ENCODE measurements at regions not wholly inside any gene's neighbourhood (a gene's known extent, or its start where the extent isn't known, plus 50 kb on each side); places are given as distances from the start of the nearest gene placed in this dataset.

DNA sequence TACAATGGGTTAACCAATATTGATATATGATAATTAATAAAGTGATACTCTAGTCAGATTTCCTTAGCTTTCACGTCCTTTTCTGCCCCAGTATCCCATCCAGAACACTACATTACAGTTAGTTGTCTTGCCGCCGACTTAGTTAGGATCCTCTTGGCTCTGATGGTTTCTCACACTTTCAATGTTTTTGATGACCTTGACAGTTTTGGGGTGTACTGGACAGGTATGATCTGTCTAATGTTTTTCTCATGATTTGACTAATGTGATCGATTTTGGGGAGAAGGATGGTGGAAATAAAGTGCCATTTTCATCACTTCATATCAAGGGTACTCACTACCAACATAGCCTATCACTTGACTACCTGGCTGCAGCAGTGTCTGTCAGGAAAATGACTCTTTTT, 245.0 kb upstream of the TMC3 start:
- Histone ChIP-seq H3K27me3 (no peaks in the 10 kb centered on the region), H3K4me1 (no peaks in the 10 kb centered on the region), H3K4me3 (ENCODE audit: low read depth, low read length) (no peak overlapping the region), H3K9me3 (no peaks in the 10 kb centered on the region), H3K36me3 (no peaks in the 10 kb centered on the region)
- TF ChIP-seq, protein P1, sequence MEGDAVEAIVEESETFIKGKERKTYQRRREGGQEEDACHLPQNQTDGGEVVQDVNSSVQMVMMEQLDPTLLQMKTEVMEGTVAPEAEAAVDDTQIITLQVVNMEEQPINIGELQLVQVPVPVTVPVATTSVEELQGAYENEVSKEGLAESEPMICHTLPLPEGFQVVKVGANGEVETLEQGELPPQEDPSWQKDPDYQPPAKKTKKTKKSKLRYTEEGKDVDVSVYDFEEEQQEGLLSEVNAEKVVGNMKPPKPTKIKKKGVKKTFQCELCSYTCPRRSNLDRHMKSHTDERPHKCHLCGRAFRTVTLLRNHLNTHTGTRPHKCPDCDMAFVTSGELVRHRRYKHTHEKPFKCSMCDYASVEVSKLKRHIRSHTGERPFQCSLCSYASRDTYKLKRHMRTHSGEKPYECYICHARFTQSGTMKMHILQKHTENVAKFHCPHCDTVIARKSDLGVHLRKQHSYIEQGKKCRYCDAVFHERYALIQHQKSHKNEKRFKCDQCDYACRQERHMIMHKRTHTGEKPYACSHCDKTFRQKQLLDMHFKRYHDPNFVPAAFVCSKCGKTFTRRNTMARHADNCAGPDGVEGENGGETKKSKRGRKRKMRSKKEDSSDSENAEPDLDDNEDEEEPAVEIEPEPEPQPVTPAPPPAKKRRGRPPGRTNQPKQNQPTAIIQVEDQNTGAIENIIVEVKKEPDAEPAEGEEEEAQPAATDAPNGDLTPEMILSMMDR (IDR thresholded peaks at IDR 0.05; ENCODE audit: low read depth, low read length): no peak
- DNase-seq: no peak

DNA sequence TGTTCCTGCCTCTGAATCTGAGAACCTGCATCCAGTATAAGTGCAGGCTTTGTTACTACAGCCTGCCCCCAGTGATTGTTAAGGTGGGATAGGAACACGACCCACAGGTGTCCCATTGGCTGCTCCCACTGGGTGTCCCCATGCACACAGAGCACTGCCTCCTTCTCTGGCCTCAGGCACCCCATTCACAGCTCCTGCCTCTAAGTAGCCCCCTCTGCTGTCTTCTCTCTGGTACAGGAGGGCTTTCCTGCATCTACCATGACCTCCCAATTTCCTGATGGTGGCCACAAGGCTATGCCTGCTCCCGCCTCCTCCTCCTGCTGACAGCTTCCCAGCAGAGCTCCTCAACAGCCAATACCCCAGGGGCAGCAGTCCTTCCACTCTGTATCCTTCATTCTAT, 238.6 kb upstream of the TMC3 start:
- no peak for DNase-seq
- H3K4me3 ChIP-seq (ENCODE audit: low read depth, low read length): no peak overlapping the region
- TF ChIP-seq, protein P1 (IDR thresholded peaks at IDR 0.05; ENCODE audit: low read depth, low read length): no peak
- no peaks in the 10 kb centered on the region for H3K4me1 ChIP-seq
- no peaks in the 10 kb centered on the region for H3K27me3 ChIP-seq
- H3K36me3 ChIP-seq: no peaks in the 10 kb centered on the region
- no peaks in the 10 kb centered on the region for H3K9me3 ChIP-seq

DNA sequence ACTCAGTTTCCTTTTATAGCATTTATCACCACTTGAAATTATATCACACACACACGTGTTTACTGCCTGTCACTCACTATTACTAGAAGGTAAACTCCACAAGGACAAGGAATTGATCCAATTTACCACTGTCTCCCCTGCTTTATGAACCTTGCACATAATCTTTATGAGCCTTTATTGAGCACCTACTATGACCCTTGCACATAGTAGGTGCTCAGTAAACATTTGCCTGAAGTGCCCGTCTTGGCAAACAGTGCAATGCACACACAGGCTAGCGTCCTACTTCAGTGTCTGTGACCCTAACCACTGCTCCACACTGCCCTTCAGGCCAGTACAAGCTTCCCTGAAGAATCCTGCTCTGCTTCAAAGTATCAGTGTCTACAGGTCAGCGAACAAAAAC, 237.7 kb upstream of the TMC3 start:
- Histone ChIP-seq H3K4me1 (no peaks in the 10 kb centered on the region), H3K4me3 (ENCODE audit: low read depth, low read length) (no peak overlapping the region), H3K36me3 (no peaks in the 10 kb centered on the region), H3K27me3 (no peaks in the 10 kb centered on the region), H3K9me3 (no peaks in the 10 kb centered on the region)
- DNase-seq: no peak
- TF ChIP-seq, protein P1 (IDR thresholded peaks at IDR 0.05; ENCODE audit: low read depth, low read length): no peak

DNA sequence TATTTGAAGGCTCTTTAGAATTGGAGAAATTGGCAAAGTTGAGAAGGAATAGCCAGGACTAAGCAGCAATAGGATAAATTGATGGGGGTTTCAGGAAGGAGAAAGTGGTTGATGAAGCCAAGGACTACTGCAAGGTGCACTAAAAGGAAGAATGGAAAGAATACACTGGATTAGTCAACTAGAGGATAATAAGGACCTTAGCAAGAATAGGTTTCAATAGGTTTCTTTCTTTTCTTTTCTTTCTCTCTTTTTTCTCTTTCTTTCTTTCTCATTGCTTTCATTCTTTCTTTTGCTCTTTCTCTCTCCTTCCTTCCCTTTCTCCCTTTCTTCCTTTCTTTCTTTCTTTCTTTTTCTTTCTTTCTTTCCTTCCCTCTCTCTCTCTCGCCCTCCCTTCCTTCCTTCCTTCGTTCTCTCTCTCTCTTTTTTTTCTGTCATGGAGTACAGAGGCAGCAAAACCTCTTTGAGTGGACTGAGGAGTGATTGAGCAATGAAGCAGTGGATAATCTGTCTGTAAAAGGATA, 234.4 kb upstream of the TMC3 start:
- TF ChIP-seq, protein P1 (IDR thresholded peaks at IDR 0.05; ENCODE audit: low read depth, low read length): no peak
- no peaks in the 10 kb centered on the region for H3K36me3 ChIP-seq
- H3K9me3 ChIP-seq: no peaks in the 10 kb centered on the region
- no peak for DNase-seq
- no peaks in the 10 kb centered on the region for H3K4me1 ChIP-seq
- H3K4me3 ChIP-seq (ENCODE audit: low read depth, low read length): no peak overlapping the region
- H3K27me3 ChIP-seq: no peaks in the 10 kb centered on the region

DNA sequence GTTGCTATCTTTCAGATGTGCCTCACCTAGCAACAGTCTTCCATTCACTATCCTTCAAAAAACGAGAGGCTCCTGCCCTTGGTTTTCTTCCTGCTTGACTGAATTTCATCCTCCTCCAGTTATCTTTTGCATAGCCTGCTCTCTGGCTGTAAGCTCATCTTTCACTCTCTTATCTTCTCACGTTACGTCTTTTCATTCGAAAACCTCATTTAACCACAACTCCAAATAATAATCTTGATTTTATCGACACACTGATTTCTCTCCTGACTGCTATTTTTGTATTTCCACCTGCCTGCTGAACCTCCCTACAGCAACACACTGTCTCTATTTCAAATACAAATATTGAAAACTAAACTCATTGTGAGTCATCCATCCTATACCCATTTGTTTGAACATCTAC, 230.7 kb upstream of the TMC3 start:
- H3K36me3 ChIP-seq: no peaks in the 10 kb centered on the region
- no peak overlapping the region for H3K4me3 ChIP-seq (ENCODE audit: low read depth, low read length)
- peaks cover 2% of the 10 kb centered on the region for H3K9me3 ChIP-seq
- no peak for DNase-seq
- TF ChIP-seq, protein P1 (IDR thresholded peaks at IDR 0.05; ENCODE audit: low read depth, low read length): no peak
- H3K4me1 ChIP-seq: no peaks in the 10 kb centered on the region
- no peaks in the 10 kb centered on the region for H3K27me3 ChIP-seq

DNA sequence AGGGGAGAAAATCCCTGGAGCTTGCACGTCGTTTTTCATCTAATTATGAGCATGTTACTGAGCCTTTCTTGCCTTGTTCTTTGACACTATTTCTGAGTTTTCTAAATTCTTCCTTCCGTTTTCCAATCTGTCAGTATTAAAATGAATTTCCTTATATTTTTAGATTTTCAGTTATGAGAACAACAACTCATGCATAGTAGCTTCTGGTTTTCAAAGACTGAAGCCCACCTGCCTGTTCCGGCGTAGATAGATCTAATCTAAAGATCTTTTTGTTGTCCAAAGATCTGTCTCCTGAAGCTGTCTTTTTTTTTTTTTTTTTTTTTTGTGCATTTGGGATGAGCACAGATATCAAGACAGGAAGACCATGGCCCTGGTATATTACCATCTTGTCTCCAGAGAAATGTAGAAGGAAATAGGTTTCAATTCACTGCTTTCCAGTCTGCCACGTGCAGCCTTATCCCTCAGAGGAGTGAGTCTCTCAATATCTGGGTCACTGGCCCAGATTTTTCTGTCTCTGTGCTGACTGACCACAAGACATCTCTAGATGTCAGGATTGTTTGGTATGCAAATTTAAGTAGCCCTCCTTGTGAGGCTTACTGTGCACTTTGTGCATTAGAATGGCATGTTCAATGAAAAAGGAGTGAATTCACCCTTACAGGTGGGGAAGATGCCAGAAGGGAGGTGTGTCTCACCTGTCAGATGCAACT, 222.3 kb upstream of the TMC3 start:
- TF ChIP-seq, protein P1 (IDR thresholded peaks at IDR 0.05; ENCODE audit: low read depth, low read length): no peak
- no peaks in the 10 kb centered on the region for H3K36me3 ChIP-seq
- no peak for DNase-seq
- H3K4me1 ChIP-seq: no peaks in the 10 kb centered on the region
- H3K27me3 ChIP-seq: no peaks in the 10 kb centered on the region
- peaks cover 2% of the 10 kb centered on the region for H3K9me3 ChIP-seq
- no peak overlapping the region for H3K4me3 ChIP-seq (ENCODE audit: low read depth, low read length)
